ENCODE measurements at regions not wholly inside any gene's neighbourhood (a gene's known extent, or its start where the extent isn't known, plus 50 kb on each side); places are given as distances from the start of the nearest gene placed in this dataset.

DNA sequence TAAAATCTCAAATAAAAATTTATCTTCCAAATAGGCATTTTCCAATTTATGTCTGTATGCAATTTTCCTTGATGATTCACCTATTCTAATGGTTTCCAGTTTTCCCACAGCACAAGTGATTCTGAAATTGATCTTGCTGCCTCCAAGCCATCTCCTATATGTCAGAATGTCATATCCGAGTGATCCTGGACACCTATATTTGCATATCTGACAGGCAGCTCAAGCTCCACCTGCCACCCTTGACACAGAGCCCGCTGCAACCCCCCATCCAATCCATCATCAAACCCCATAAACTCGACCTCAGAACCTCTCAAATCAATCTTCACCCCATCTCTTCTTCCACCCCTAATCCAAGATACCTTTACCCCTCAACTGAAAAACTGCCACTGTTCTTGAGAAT lies 579.5 kb downstream of the EPHB1 start:
- 4% methylated on average over 3 of the region's 3 CpGs for WGBS (ENCODE audit: insufficient coverage, low coverage, missing lambda C conversion rate)
- Histone ChIP-seq H4K20me1 (replicated peaks; ENCODE audit: control insufficient read depth, insufficient read depth, low read length) (no peaks in the 10 kb centered on the region), H3K4me3 (no peak overlapping the region), H3K27me3 (ENCODE audit: control insufficient read depth in 2 of 2, insufficient read depth in 2 of 2, low read length in 2 of 2) (no peaks in the 10 kb centered on the region), H3K9me3 (replicated peaks; ENCODE audit: control insufficient read depth, insufficient read depth, low read depth, low read length) (no peaks in the 10 kb centered on the region), H3K36me3 (ENCODE audit: control insufficient read depth, insufficient read depth, low read length) (no peaks in the 10 kb centered on the region), H3K27ac (ENCODE audit: extremely low read depth, low read depth, low read length) (no peak overlapping the region), H3K4me1 (replicated peaks in 1 of 2; ENCODE audit: control insufficient read depth in 2 of 2, insufficient read depth in 2 of 2, low read length in 2 of 2) (no peaks in the 10 kb centered on the region), H2AFZ (ENCODE audit: low read depth, low read length) (no peak overlapping the region), H3K4me2 (ENCODE audit: insufficient read depth, low read length) (no peak overlapping the region), H3K9me1 (ENCODE audit: control insufficient read depth, insufficient read depth, low read length) (no peaks in the 10 kb centered on the region), H3K79me2 (ENCODE audit: control insufficient read depth, insufficient read depth, low read length) (no peaks in the 10 kb centered on the region), H3K9ac (ENCODE audit: insufficient read depth in 1 of 2, low read depth in 2 of 2, low read length in 2 of 2) (no peak overlapping the region)
- BruUV-seq (replicated peaks), result no TSS peak
- no peak for TF ChIP-seq YY1 (IDR thresholded peaks at IDR 0.05; ENCODE audit: borderline replicate concordance in 1 of 3, control insufficient read depth in 1 of 3, extremely low read depth in 1 of 3, insufficient read depth in 3 of 3, insufficient read length in 1 of 3, insufficient replicate concordance in 2 of 3, low read depth in 1 of 3, low read length in 2 of 3)
- TF ChIP-seq BCOR (IDR thresholded peaks at IDR 0.05), result no peak
- TF ChIP-seq ZNF778 (CRISPR knock-in tag; IDR thresholded peaks at IDR 0.05), result no peak
- no peak for TF ChIP-seq TCFL5 (CRISPR knock-in tag; conservative IDR thresholded peaks at IDR 0.05)
- no peak for TF ChIP-seq XRCC4 (IDR thresholded peaks at IDR 0.05; ENCODE audit: extremely low read depth, insufficient read depth, insufficient read length)
- TF ChIP-seq CAMTA2 (CRISPR knock-in tag; conservative IDR thresholded peaks at IDR 0.05), result no peak
- no peak for TF ChIP-seq STAT5A (IDR thresholded peaks at IDR 0.05; ENCODE audit: borderline replicate concordance, low read length)
- TF ChIP-seq TCF3 (CRISPR knock-in tag; IDR thresholded peaks at IDR 0.05), result no peak
- no peak for TF ChIP-seq ZNF584 (CRISPR knock-in tag; IDR thresholded peaks at IDR 0.05; ENCODE audit: low read depth)
- TF ChIP-seq EWSR1 (IDR thresholded peaks at IDR 0.05; ENCODE audit: borderline replicate concordance, low read depth, partially characterized antibody), result no peak
- TF ChIP-seq ZNF318 (IDR thresholded peaks at IDR 0.05; ENCODE audit: borderline replicate concordance in 1 of 2, low read depth in 1 of 2), result no peak
- no peak for TF ChIP-seq FUS (optimal IDR thresholded peaks at IDR 0.05; ENCODE audit: low read depth, low read length)
- TF ChIP-seq GTF2F1 (IDR thresholded peaks at IDR 0.05; ENCODE audit: low read depth, low read length), result no peak
- DNase-seq (ENCODE audit: extremely low read depth in 1 of 4, low spot score in 3 of 4), result no peak
- POLR2A ChIA-PET, result no interaction called here
- FAIRE-seq, result no peak
- intact Hi-C loops (cut with micrococcal nuclease), result no loop called here
- ATAC-seq, result no peak
- CTCF ChIA-PET (ENCODE audit: low intra/inter-chr PET ratio), result no interaction called here
- in situ Hi-C loops (cut with MboI), result no loop called here

Measured in K562 (cell line).